GM06990 (cell line): ENCODE measurements at regions not wholly inside any gene's neighbourhood (a gene's known extent, or its start where the extent isn't known, plus 50 kb on each side); places are given as distances from the start of the nearest gene placed in this dataset.

Source experiments
- DNase-seq: peaks from one replicate; pipeline ENCODE4 v3.0.0-alpha.2; 2011; ENCODE audit not compliant: insufficient read length; ENCODE audit errors: extremely low read depth
- H3K27me3 ChIP-seq: replicated peaks from 2 replicates; pipeline ENCODE4 v1.6.0; 2011; ENCODE audit warnings: low read length; ENCODE audit not compliant: control insufficient read depth, insufficient read depth
- H3K36me3 ChIP-seq: 2 replicates; pipeline ENCODE4 v1.5.1; 2011; ENCODE audit warnings: low read length; ENCODE audit not compliant: control insufficient read depth, insufficient read depth
- H3K4me3 ChIP-seq: replicated peaks from 2 replicates; pipeline ENCODE4 v1.5.1; 2011; ENCODE audit warnings: low read depth, mild to moderate bottlenecking, control low read depth, low read length
- TF ChIP-seq, protein P1 (sequence below): IDR thresholded peaks from 2 replicates; pipeline ENCODE4 v1.5.1; 2011; ENCODE audit warnings: low read length, control low read depth, mild to moderate bottlenecking, inconsistent platforms; ENCODE audit not compliant: insufficient read depth, poor library complexity, severe bottlenecking

DNA sequence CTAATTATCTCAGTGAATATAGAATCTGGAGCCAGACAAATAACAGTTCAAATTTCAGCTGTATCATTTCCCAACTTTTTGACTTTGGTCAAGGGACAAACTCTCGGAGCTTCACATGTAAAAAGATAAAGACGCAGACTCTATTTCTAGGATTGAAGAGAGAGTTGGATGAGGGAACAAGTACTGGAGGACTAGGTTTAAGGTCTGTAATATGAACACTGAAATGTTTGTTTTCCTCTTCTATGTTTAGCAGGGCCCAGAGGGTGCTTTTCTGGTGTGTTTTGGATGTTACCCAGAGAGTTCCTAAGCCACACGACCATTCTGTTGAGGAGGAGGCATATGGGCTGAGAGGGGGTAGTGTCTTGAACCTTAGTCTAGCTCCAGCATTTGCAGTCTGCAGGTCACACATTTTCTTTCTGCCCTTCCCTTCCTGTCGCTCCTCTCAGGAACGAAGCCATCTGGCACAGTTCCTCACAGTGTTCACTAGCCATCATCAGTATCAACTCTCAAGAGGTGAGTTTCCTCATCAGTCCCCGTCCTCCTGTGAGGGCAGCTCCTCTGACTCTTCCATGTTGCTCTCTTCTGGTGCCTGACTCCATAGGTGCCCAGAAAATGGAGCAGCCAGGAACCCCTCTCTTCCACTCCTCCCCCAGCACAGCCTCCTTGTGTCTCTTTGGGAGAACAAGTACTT lies 250.1 kb downstream of the SQOR start:
- H3K27me3 ChIP-seq = no peaks in the 10 kb centered on the region
- H3K4me3 ChIP-seq = no peak overlapping the region
- no peak for DNase-seq
- no peaks in the 10 kb centered on the region for H3K36me3 ChIP-seq
- TF ChIP-seq, protein P1, sequence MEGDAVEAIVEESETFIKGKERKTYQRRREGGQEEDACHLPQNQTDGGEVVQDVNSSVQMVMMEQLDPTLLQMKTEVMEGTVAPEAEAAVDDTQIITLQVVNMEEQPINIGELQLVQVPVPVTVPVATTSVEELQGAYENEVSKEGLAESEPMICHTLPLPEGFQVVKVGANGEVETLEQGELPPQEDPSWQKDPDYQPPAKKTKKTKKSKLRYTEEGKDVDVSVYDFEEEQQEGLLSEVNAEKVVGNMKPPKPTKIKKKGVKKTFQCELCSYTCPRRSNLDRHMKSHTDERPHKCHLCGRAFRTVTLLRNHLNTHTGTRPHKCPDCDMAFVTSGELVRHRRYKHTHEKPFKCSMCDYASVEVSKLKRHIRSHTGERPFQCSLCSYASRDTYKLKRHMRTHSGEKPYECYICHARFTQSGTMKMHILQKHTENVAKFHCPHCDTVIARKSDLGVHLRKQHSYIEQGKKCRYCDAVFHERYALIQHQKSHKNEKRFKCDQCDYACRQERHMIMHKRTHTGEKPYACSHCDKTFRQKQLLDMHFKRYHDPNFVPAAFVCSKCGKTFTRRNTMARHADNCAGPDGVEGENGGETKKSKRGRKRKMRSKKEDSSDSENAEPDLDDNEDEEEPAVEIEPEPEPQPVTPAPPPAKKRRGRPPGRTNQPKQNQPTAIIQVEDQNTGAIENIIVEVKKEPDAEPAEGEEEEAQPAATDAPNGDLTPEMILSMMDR = no peak

DNA sequence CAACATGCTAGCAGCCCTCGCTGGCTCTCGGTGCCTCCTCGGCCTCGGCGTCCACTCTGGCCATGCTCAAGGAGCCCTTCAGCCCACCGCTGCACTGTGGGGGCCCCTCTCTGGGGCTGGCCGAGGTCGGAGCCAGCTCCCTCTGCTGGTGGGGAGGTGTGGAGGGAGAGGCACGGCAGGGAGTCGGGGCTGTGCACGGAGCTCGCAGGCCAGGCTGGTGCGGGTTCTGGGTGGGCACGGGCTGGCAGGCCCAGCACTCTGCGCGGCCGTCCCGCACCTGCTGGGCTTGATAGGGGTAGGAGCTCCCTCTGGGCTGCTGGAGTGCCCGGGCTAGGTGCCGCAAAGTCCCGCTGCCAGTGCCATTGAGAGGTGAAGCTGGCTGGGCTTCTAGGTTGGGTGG lies 251.0 kb downstream of the SQOR start:
- Histone ChIP-seq H3K4me3 (no peak overlapping the region), H3K36me3 (no peaks in the 10 kb centered on the region), H3K27me3 (no peaks in the 10 kb centered on the region)
- TF ChIP-seq, protein P1 = no peak
- no peak for DNase-seq

DNA sequence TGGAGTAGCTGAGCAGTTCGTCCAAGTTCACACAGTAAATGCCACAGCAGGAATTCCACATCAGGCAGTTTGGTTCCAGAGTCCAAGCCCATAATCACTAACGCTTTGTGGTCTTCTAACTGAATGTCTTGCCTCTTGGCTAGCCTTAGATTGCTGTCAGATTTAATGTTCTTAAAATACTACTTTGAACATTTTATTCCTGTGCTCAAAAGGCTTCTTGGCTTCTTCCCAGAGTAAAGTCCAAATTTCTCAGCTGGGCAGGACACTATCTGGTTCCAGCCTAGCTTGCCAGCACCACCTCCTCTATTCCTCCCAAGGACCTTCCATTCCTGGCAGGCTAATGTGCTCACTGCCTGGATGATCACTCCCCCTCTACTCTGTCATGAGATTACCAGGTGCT lies 256.9 kb downstream of the SQOR start:
- no peaks in the 10 kb centered on the region for H3K36me3 ChIP-seq
- TF ChIP-seq, protein P1 = no peak
- no peak for DNase-seq
- H3K4me3 ChIP-seq = no peak overlapping the region
- no peaks in the 10 kb centered on the region for H3K27me3 ChIP-seq

DNA sequence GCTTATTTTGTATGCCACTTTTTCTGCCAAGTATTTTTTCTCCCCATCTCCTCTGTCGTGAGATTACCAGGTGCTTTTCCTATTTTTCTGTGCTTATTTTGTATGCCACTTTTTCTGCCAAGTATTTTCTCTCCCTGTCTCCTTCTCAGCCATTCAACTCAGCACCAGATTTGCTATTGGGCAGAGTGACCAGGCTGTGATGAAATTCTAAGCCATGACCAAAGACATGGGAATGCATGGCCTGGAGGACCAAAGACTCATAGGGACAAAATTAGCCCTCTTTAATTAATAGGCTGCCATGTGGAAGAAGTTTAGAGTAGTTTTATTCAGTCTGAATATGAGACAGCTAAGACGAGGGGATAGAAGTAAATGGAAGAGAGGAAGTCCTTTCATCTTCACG lies 257.4 kb downstream of the SQOR start:
- no peaks in the 10 kb centered on the region for H3K27me3 ChIP-seq
- no peak for DNase-seq

DNA sequence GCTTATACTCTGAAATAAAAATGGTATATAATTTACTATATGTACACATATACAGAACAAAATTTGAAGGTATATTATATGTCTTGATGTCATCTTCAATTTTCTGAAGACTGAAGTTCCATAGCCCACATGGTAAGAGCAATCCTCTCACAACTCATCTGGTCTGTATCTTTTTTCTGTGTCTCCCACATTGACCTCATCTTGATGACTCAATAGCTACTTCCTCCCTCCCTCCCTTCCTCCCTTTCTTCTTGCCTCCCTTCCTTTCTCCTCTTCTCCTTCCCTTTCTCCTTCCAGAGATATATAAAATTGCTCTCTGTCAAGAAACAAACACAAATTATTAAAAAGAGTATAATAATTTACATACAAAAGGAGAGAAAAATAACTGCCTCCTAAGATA lies 268.5 kb downstream of the SQOR start:
- DNase-seq = no peak
- no peaks in the 10 kb centered on the region for H3K36me3 ChIP-seq
- TF ChIP-seq, protein P1 = no peak
- H3K4me3 ChIP-seq = no peak overlapping the region
- H3K27me3 ChIP-seq = no peaks in the 10 kb centered on the region

More for the DNA sequence above, 257.4 kb downstream of the SQOR start:
- no peak overlapping the region for H3K4me3 ChIP-seq
- TF ChIP-seq, protein P1 = no peak
- H3K36me3 ChIP-seq = no peaks in the 10 kb centered on the region

DNA sequence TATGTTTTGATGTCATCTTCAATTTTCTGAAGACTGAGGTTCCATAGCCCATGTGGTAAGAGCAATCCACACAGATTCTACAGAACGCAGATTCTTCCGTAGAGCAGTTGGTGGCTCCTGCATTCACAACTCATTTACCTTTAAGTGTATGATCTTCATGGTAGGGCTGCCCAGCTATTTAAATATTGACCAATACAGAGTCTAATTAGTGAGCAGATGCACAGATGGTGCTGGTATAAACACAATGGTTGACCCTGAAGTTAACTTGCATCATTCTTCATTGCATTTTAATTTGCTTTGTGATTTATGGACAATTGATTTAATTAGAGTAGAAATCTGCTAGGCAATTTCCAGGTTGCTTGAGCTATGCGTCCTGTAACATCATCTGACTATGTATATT lies 269.2 kb downstream of the SQOR start:
- H3K27me3 ChIP-seq = no peaks in the 10 kb centered on the region
- no peaks in the 10 kb centered on the region for H3K36me3 ChIP-seq
- no peak overlapping the region for H3K4me3 ChIP-seq
- DNase-seq = no peak
- TF ChIP-seq, protein P1 = no peak
